Ovary (tissue), 3 donors: ENCODE measurements at regions not wholly inside any gene's neighbourhood (a gene's known extent, or its start where the extent isn't known, plus 50 kb on each side); places are given as distances from the start of the nearest gene placed in this dataset.

Experiments used
- EP300 ChIP-seq: sonication (generic); formaldehyde crosslinking; IDR thresholded peaks from one replicate; pipeline ENCODE4 v1.6.1; 2017; ENCODE audit warnings: antibody characterized with exemption
- POLR2A ChIP-seq: fragments of 450-650 bp; IDR thresholded peaks from one replicate; pipeline ENCODE4 v1.6.1; 2017; ENCODE audit warnings: antibody characterized with exemption, mild to moderate bottlenecking, moderate library complexity
- TF ChIP-seq, protein P1 (sequence below), 3 donors: fragments of 450-650 bp in 2 of 3; fragments of 200-600 bp in 1 of 3; IDR thresholded peaks; one replicate each; pipeline versions ENCODE4 v1.5.1 to v1.8.0; 2016 to 2022; ENCODE audit warnings: antibody characterized with exemption in 3 of 3, mild to moderate bottlenecking in 1 of 3
- donor health status: DM: no; HTN: no; CAD: no.

DNA sequence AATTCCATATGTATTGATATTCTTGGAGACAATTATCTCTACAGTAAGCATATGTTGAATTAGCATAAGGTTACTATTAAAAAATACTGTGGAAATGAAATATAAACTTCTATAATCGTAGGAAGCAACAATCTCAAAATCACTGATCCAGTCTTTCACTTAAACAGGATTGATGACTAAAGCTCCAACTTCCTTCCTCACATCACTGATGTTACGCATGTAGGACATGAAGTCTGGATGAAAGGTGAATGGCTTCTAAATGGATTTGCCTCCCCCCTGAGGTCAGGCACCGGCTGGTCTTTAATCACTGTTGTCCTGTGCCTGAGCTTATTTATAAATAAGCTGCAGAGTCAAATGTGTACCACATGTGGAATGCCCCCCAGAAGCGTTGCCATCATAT is 157.1 kb upstream of the NFIB start:
- TF ChIP-seq, protein P1, sequence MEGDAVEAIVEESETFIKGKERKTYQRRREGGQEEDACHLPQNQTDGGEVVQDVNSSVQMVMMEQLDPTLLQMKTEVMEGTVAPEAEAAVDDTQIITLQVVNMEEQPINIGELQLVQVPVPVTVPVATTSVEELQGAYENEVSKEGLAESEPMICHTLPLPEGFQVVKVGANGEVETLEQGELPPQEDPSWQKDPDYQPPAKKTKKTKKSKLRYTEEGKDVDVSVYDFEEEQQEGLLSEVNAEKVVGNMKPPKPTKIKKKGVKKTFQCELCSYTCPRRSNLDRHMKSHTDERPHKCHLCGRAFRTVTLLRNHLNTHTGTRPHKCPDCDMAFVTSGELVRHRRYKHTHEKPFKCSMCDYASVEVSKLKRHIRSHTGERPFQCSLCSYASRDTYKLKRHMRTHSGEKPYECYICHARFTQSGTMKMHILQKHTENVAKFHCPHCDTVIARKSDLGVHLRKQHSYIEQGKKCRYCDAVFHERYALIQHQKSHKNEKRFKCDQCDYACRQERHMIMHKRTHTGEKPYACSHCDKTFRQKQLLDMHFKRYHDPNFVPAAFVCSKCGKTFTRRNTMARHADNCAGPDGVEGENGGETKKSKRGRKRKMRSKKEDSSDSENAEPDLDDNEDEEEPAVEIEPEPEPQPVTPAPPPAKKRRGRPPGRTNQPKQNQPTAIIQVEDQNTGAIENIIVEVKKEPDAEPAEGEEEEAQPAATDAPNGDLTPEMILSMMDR (IDR thresholded peaks at IDR 0.05) = no peak
- TF ChIP-seq EP300 = no peak
- TF ChIP-seq POLR2A = no peak
